ENCODE measurements at regions not wholly inside any gene's neighbourhood (a gene's known extent, or its start where the extent isn't known, plus 50 kb on each side); places are given as distances from the start of the nearest gene placed in this dataset.

GRCh38 chr3:104584682-104585081 lies 782.0 kb upstream of the ALCAM start:
- Histone ChIP-seq H3K9me3 (ENCODE audit: control insufficient read depth in 2 of 2, low read length in 2 of 2) (no peaks in the 10 kb centered on the region), H3K27ac (ENCODE audit: low read length) (no peak overlapping the region), H3K36me3 (ENCODE audit: control insufficient read depth in 2 of 2, insufficient read depth in 2 of 2, low read length in 2 of 2) (no peaks in the 10 kb centered on the region), H3K4me1 (ENCODE audit: control insufficient read depth, insufficient read depth, low read length) (no peaks in the 10 kb centered on the region), H3K27me3 (ENCODE audit: control insufficient read depth in 1 of 2, insufficient read depth in 2 of 2, low read length in 2 of 2) (no peaks in the 10 kb centered on the region), H3K9ac (ENCODE audit: low read length in 2 of 2) (no peak overlapping the region), H3K4me3 (ENCODE audit: low read length in 2 of 2) (no peak overlapping the region)

- Histone ChIP-seq H3K4me3 (ENCODE audit: low read length in 2 of 2) (no peak overlapping the region), H3K9me3 (ENCODE audit: control insufficient read depth in 2 of 2, low read length in 2 of 2) (no peaks in the 10 kb centered on the region), H3K27me3 (ENCODE audit: control insufficient read depth in 1 of 2, insufficient read depth in 2 of 2, low read length in 2 of 2) (no peaks in the 10 kb centered on the region), H3K4me1 (ENCODE audit: control insufficient read depth, insufficient read depth, low read length) (no peaks in the 10 kb centered on the region), H3K9ac (ENCODE audit: low read length in 2 of 2) (no peak overlapping the region), H3K27ac (ENCODE audit: low read length) (no peak overlapping the region), H3K36me3 (ENCODE audit: control insufficient read depth in 2 of 2, insufficient read depth in 2 of 2, low read length in 2 of 2) (no peaks in the 10 kb centered on the region)
Measured at GRCh38 chr3:104586344-104586743, 780.4 kb upstream of the ALCAM start.

- Histone ChIP-seq H3K27me3 (ENCODE audit: control insufficient read depth in 1 of 2, insufficient read depth in 2 of 2, low read length in 2 of 2) (no peaks in the 10 kb centered on the region), H3K4me3 (ENCODE audit: low read length in 2 of 2) (no peak overlapping the region), H3K9ac (ENCODE audit: low read length in 2 of 2) (no peak overlapping the region), H3K4me1 (ENCODE audit: control insufficient read depth, insufficient read depth, low read length) (no peaks in the 10 kb centered on the region), H3K36me3 (ENCODE audit: control insufficient read depth in 2 of 2, insufficient read depth in 2 of 2, low read length in 2 of 2) (no peaks in the 10 kb centered on the region), H3K9me3 (ENCODE audit: control insufficient read depth in 2 of 2, low read length in 2 of 2) (no peaks in the 10 kb centered on the region), H3K27ac (ENCODE audit: low read length) (no peak overlapping the region)
Measured at GRCh38 chr3:104588442-104588841, 778.3 kb upstream of the ALCAM start.

- Histone ChIP-seq H3K36me3 (ENCODE audit: control insufficient read depth in 2 of 2, insufficient read depth in 2 of 2, low read length in 2 of 2) (no peaks in the 10 kb centered on the region), H3K9ac (ENCODE audit: low read length in 2 of 2) (no peak overlapping the region), H3K4me3 (ENCODE audit: low read length in 2 of 2) (no peak overlapping the region), H3K4me1 (ENCODE audit: control insufficient read depth, insufficient read depth, low read length) (no peaks in the 10 kb centered on the region), H3K27me3 (ENCODE audit: control insufficient read depth in 1 of 2, insufficient read depth in 2 of 2, low read length in 2 of 2) (no peaks in the 10 kb centered on the region), H3K27ac (ENCODE audit: low read length) (no peak overlapping the region), H3K9me3 (ENCODE audit: control insufficient read depth in 2 of 2, low read length in 2 of 2) (no peaks in the 10 kb centered on the region)
Measured at GRCh38 chr3:104591776-104592175, 774.9 kb upstream of the ALCAM start.

- H3K9me3 ChIP-seq (ENCODE audit: control insufficient read depth in 2 of 2, low read length in 2 of 2), result no peaks in the 10 kb centered on the region
- no peak overlapping the region for H3K27ac ChIP-seq (ENCODE audit: low read length)
- no peak overlapping the region for H3K9ac ChIP-seq (ENCODE audit: low read length in 2 of 2)
- H3K36me3 ChIP-seq (ENCODE audit: control insufficient read depth in 2 of 2, insufficient read depth in 2 of 2, low read length in 2 of 2), result no peaks in the 10 kb centered on the region
- H3K4me3 ChIP-seq (ENCODE audit: low read length in 2 of 2), result no peak overlapping the region
- no peaks in the 10 kb centered on the region for H3K27me3 ChIP-seq (ENCODE audit: control insufficient read depth in 1 of 2, insufficient read depth in 2 of 2, low read length in 2 of 2)
- H3K4me1 ChIP-seq (ENCODE audit: control insufficient read depth, insufficient read depth, low read length), result no peaks in the 10 kb centered on the region
Measured at GRCh38 chr3:104594491-104594890, 772.2 kb upstream of the ALCAM start.

- Histone ChIP-seq H3K9ac (ENCODE audit: low read length in 2 of 2) (no peak overlapping the region), H3K27ac (ENCODE audit: low read length) (no peak overlapping the region), H3K4me1 (ENCODE audit: control insufficient read depth, insufficient read depth, low read length) (no peaks in the 10 kb centered on the region), H3K27me3 (ENCODE audit: control insufficient read depth in 1 of 2, insufficient read depth in 2 of 2, low read length in 2 of 2) (no peaks in the 10 kb centered on the region), H3K36me3 (ENCODE audit: control insufficient read depth in 2 of 2, insufficient read depth in 2 of 2, low read length in 2 of 2) (no peaks in the 10 kb centered on the region), H3K4me3 (ENCODE audit: low read length in 2 of 2) (no peak overlapping the region), H3K9me3 (ENCODE audit: control insufficient read depth in 2 of 2, low read length in 2 of 2) (no peaks in the 10 kb centered on the region)
Measured at GRCh38 chr3:104596054-104596453, 770.7 kb upstream of the ALCAM start.

- no peak overlapping the region for H3K9ac ChIP-seq (ENCODE audit: low read length in 2 of 2)
- H3K36me3 ChIP-seq (ENCODE audit: control insufficient read depth in 2 of 2, insufficient read depth in 2 of 2, low read length in 2 of 2), result no peaks in the 10 kb centered on the region
- no peaks in the 10 kb centered on the region for H3K9me3 ChIP-seq (ENCODE audit: control insufficient read depth in 2 of 2, low read length in 2 of 2)
- H3K4me3 ChIP-seq (ENCODE audit: low read length in 2 of 2), result no peak overlapping the region
- no peak overlapping the region for H3K27ac ChIP-seq (ENCODE audit: low read length)
- no peaks in the 10 kb centered on the region for H3K27me3 ChIP-seq (ENCODE audit: control insufficient read depth in 1 of 2, insufficient read depth in 2 of 2, low read length in 2 of 2)
- H3K4me1 ChIP-seq (ENCODE audit: control insufficient read depth, insufficient read depth, low read length), result no peaks in the 10 kb centered on the region
Measured at GRCh38 chr3:104596551-104596950, 770.2 kb upstream of the ALCAM start.

GRCh38 chr3:104598848-104599511 lies 767.7 kb upstream of the ALCAM start:
- Histone ChIP-seq H3K9ac (ENCODE audit: low read length in 2 of 2) (no peak overlapping the region), H3K36me3 (ENCODE audit: control insufficient read depth in 2 of 2, insufficient read depth in 2 of 2, low read length in 2 of 2) (no peaks in the 10 kb centered on the region), H3K4me3 (ENCODE audit: low read length in 2 of 2) (no peak overlapping the region), H3K27ac (ENCODE audit: low read length) (no peak overlapping the region), H3K9me3 (ENCODE audit: control insufficient read depth in 2 of 2, low read length in 2 of 2) (no peaks in the 10 kb centered on the region), H3K4me1 (ENCODE audit: control insufficient read depth, insufficient read depth, low read length) (no peaks in the 10 kb centered on the region), H3K27me3 (ENCODE audit: control insufficient read depth in 1 of 2, insufficient read depth in 2 of 2, low read length in 2 of 2) (no peaks in the 10 kb centered on the region)

- Histone ChIP-seq H3K9ac (ENCODE audit: low read length in 2 of 2) (no peak overlapping the region), H3K27ac (ENCODE audit: low read length) (no peak overlapping the region), H3K36me3 (ENCODE audit: control insufficient read depth in 2 of 2, insufficient read depth in 2 of 2, low read length in 2 of 2) (no peaks in the 10 kb centered on the region), H3K27me3 (ENCODE audit: control insufficient read depth in 1 of 2, insufficient read depth in 2 of 2, low read length in 2 of 2) (no peaks in the 10 kb centered on the region), H3K9me3 (ENCODE audit: control insufficient read depth in 2 of 2, low read length in 2 of 2) (no peaks in the 10 kb centered on the region), H3K4me3 (ENCODE audit: low read length in 2 of 2) (no peak overlapping the region), H3K4me1 (ENCODE audit: control insufficient read depth, insufficient read depth, low read length) (no peaks in the 10 kb centered on the region)
Measured at GRCh38 chr3:104604326-104605010, 762.2 kb upstream of the ALCAM start.

GRCh38 chr3:104606812-104607211 lies 759.9 kb upstream of the ALCAM start:
- no peaks in the 10 kb centered on the region for H3K9me3 ChIP-seq (ENCODE audit: control insufficient read depth in 2 of 2, low read length in 2 of 2)
- no peaks in the 10 kb centered on the region for H3K4me1 ChIP-seq (ENCODE audit: control insufficient read depth, insufficient read depth, low read length)
- H3K4me3 ChIP-seq (ENCODE audit: low read length in 2 of 2), result no peak overlapping the region
- no peak overlapping the region for H3K27ac ChIP-seq (ENCODE audit: low read length)
- H3K27me3 ChIP-seq (ENCODE audit: control insufficient read depth in 1 of 2, insufficient read depth in 2 of 2, low read length in 2 of 2), result no peaks in the 10 kb centered on the region
- no peak overlapping the region for H3K9ac ChIP-seq (ENCODE audit: low read length in 2 of 2)
- no peaks in the 10 kb centered on the region for H3K36me3 ChIP-seq (ENCODE audit: control insufficient read depth in 2 of 2, insufficient read depth in 2 of 2, low read length in 2 of 2)
